Testis (tissue), 2 donors: ENCODE measurements at regions not wholly inside any gene's neighbourhood (a gene's known extent, or its start where the extent isn't known, plus 50 kb on each side); places are given as distances from the start of the nearest gene placed in this dataset.

Source experiments
- CTCF ChIP-seq, 3 experiments: fragments of 450-650 bp in 2 of 3; fragments of 200-600 bp in 1 of 3; sonication (generic) in 1 of 3; IDR thresholded peaks; one replicate each; pipeline ENCODE4 v1.5.1; 2016 to 2019; ENCODE audit warnings: antibody characterized with exemption in 3 of 3, mild to moderate bottlenecking in 2 of 3, moderate library complexity in 1 of 3
- POLR2A ChIP-seq: fragments of 450-650 bp; IDR thresholded peaks from one replicate; pipeline ENCODE4 v1.6.1; 2017; ENCODE audit warnings: antibody characterized with exemption, mild to moderate bottlenecking, moderate library complexity

DNA sequence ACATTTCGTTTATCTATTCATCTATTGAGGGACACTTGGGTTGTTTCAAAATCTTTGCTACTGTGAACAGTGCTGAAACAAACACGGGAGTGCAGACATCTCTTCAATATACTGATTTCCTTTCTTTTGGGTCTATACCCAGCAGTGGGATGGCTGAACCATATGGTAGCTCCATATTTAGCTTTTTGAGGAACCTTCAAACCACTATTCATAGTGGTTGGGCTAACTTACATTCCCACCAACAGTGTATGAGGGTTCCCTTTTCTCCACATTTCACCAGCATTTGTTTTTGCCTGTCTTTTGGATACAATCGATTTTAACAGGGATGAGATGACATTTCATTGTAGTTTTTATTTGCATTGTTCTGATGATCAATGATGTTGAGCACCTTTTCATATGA is 798.2 kb downstream of the UQCRFS1 start:
- TF ChIP-seq CTCF (IDR thresholded peaks at IDR 0.05): no peak
- TF ChIP-seq POLR2A: no peak
